AG04450 (cell line): ENCODE measurements at regions not wholly inside any gene's neighbourhood (a gene's known extent, or its start where the extent isn't known, plus 50 kb on each side); places are given as distances from the start of the nearest gene placed in this dataset.

Experiments
- CTCF ChIA-PET: fragments of 300-600, 350-600 bp; formaldehyde crosslinking; extraction: SDS; loops from one replicate; lab custom pipeline; 2022; ENCODE audit warnings: antibody characterized with exemption, inconsistent platforms; lab: Charles Lee
- POLR2A ChIA-PET: fragments of 350-600 bp; formaldehyde crosslinking; extraction: SDS; loops from one replicate; lab custom pipeline; 2021; ENCODE audit warnings: antibody characterized with exemption, inconsistent platforms; lab: Yijun Ruan, JAX
- DNase-seq: peaks from one replicate; pipeline ENCODE4 v3.0.0-alpha.2; 2011; ENCODE audit warnings: low read depth, low spot score
- H3K27ac ChIP-seq: one replicate; pipeline ENCODE4 v1.5.1; 2012; ENCODE audit warnings: low read depth, low read length, control low read depth
- H3K27me3 ChIP-seq: one replicate; pipeline ENCODE4 v1.6.0; 2012; ENCODE audit warnings: low read length; ENCODE audit not compliant: control insufficient read depth, insufficient read depth
- H3K4me3 ChIP-seq: 2 replicates; pipeline ENCODE4 v1.5.1; 2011; ENCODE audit warnings: mild to moderate bottlenecking, low read depth, low read length, control low read depth
- H3K9me3 ChIP-seq: 2 replicates; pipeline ENCODE4 v1.5.1; 2012; ENCODE audit warnings: low read length; ENCODE audit not compliant: control insufficient read depth, insufficient read depth
- CTCF ChIP-seq: IDR thresholded peaks from 2 replicates; pipeline ENCODE4 v1.5.1; 2011; ENCODE audit warnings: low read depth, low read length, control low read depth, inconsistent platforms

GRCh38 chr3:153749070-153749610, 372.1 kb upstream of the ARHGEF26 start:
- no peak for DNase-seq
- POLR2A ChIA-PET, result no interaction called here
- H3K27ac ChIP-seq, result no peak overlapping the region
- H3K27me3 ChIP-seq, result no peaks in the 10 kb centered on the region
- no peaks in the 10 kb centered on the region for H3K9me3 ChIP-seq
- H3K4me3 ChIP-seq, result no peak overlapping the region
- CTCF ChIA-PET, result interaction anchor here (0.6 to 1.4 kb wide), 2 partner anchors 65 to 723 kb away, joined by 3 to 5 read pairs; no protein-coding TSS in a partner anchor
- TF ChIP-seq CTCF, result no peak

- CTCF ChIA-PET, result no interaction called here
These were observed 368.7 kb upstream of the ARHGEF26 start for GRCh38 chr3:153752405-153753027.

GRCh38 chr3:153753035-153753434, 368.2 kb upstream of the ARHGEF26 start:
- CTCF ChIA-PET, result no interaction called here
- POLR2A ChIA-PET, result no interaction called here
- Histone ChIP-seq H3K9me3 (no peaks in the 10 kb centered on the region), H3K27me3 (no peaks in the 10 kb centered on the region), H3K4me3 (no peak overlapping the region), H3K27ac (no peak overlapping the region)
- DNase-seq, result no peak
- TF ChIP-seq CTCF, result no peak

More at GRCh38 chr3:153752405-153753027, 368.7 kb upstream of the ARHGEF26 start:
- POLR2A ChIA-PET, result no interaction called here
- Histone ChIP-seq H3K27ac (no peak overlapping the region), H3K27me3 (no peaks in the 10 kb centered on the region), H3K4me3 (no peak overlapping the region), H3K9me3 (no peaks in the 10 kb centered on the region)
- no peak for DNase-seq
- TF ChIP-seq CTCF, result no peak

- Histone ChIP-seq H3K4me3 (no peak overlapping the region), H3K9me3 (no peaks in the 10 kb centered on the region), H3K27me3 (no peaks in the 10 kb centered on the region), H3K27ac (no peak overlapping the region)
- DNase-seq, result no peak
- ChIA-PET POLR2A (no interaction called here), CTCF (interaction anchor here (1.4 kb wide), 1 partner anchor 12 kb away, joined by 4 read pairs; no protein-coding TSS in a partner anchor)
- TF ChIP-seq CTCF, result no peak
These were observed 364.4 kb upstream of the ARHGEF26 start for GRCh38 chr3:153756816-153757215.

- H3K9me3 ChIP-seq, result no peaks in the 10 kb centered on the region
- no peak for TF ChIP-seq CTCF
- no peak overlapping the region for H3K27ac ChIP-seq
- ChIA-PET POLR2A (no interaction called here), CTCF (interaction anchor here (0.6 to 1.4 kb wide), 2 partner anchors 11 to 696 kb away, joined by 3 to 4 read pairs; no protein-coding TSS in a partner anchor)
- no peaks in the 10 kb centered on the region for H3K27me3 ChIP-seq
- DNase-seq, result no peak
- H3K4me3 ChIP-seq, result no peak overlapping the region
These were observed 363.4 kb upstream of the ARHGEF26 start for GRCh38 chr3:153757839-153758238.
